Neuron (in vitro differentiated cells): ENCODE measurements at regions not wholly inside any gene's neighbourhood (a gene's known extent, or its start where the extent isn't known, plus 50 kb on each side); places are given as distances from the start of the nearest gene placed in this dataset.

ENCODE experiments used
- H2AFZ ChIP-seq: one replicate; pipeline ENCODE4 v1.6.1; 2013; ENCODE audit warnings: low read depth, mild to moderate bottlenecking, inconsistent platforms, low read length, moderate library complexity
- H3K27me3 ChIP-seq: one replicate; pipeline ENCODE4 v1.6.1; 2013; ENCODE audit warnings: low read length; ENCODE audit not compliant: insufficient read depth
- H3K36me3 ChIP-seq: one replicate; pipeline ENCODE4 v1.6.1; 2013; ENCODE audit warnings: low read length; ENCODE audit not compliant: insufficient read depth
- H3K4me1 ChIP-seq: one replicate; pipeline ENCODE4 v1.6.1; 2013; ENCODE audit warnings: low read length; ENCODE audit not compliant: insufficient read depth
- H3K4me3 ChIP-seq: 2 replicates; pipeline ENCODE4 v1.5.1; 2013; ENCODE audit warnings: mild to moderate bottlenecking, low read length, moderate library complexity
- H3K9me3 ChIP-seq: one replicate; pipeline ENCODE4 v1.6.1; 2013; ENCODE audit warnings: low read length

DNA sequence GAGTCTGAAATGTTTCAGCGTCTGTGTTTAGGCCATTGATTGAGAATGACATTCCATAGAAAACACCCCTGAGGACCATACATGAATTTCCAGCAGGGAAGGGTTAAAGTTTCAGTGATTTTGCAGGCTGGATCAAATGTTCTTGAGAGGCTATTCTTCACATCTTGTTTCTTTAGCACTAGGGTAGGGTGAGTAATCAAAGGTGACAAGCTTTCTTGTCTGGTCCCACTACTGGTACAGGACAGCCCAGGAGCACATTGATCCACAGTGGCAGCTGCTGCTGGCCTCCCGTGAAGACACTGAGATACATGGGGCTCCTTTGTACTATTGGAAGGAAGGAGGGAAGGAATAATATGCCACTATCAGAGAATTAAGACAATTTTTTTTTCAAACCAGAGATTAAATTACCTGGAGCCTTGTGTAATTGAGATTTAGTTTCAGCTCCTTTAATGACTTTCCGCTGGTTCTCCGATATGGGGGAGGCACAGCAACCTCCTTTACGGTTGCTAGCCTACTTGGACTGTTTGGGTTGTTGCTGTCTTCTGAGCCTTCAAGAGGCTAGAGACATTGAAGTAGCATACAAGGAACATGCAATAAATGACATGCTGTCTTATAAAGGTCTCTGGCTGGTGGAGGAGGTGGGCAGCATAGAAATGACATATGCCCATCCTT lies 368.9 kb downstream of the SOX11 start:
- Histone ChIP-seq H3K9me3 (peaks cover 2% of the 10 kb centered on the region), H3K36me3 (no peaks in the 10 kb centered on the region), H2AFZ (no peak overlapping the region)

DNA sequence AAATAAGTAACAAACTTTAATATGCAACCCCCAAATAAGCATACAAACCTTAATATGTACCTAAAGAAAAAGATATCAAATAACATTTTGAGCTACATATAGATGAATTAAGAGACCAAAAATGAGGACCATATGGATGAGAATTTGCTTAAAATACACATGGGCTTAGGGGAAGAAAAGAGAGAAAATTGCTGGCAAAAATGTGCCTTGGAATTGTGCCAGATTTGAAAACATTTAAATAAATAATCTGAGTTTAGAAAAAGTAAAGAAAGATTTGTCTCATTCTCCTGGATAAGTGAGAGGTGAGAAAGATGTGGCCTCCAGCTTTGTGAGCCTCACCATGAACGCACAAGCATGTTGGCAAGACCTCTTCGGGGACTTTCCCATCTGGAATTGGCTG lies 372.6 kb downstream of the SOX11 start:
- no peak overlapping the region for H2AFZ ChIP-seq

More for the DNA sequence above, 368.9 kb downstream of the SOX11 start:
- H3K27me3 ChIP-seq = no peaks in the 10 kb centered on the region
- H3K4me1 ChIP-seq = no peaks in the 10 kb centered on the region
- H3K4me3 ChIP-seq = no peak overlapping the region

DNA sequence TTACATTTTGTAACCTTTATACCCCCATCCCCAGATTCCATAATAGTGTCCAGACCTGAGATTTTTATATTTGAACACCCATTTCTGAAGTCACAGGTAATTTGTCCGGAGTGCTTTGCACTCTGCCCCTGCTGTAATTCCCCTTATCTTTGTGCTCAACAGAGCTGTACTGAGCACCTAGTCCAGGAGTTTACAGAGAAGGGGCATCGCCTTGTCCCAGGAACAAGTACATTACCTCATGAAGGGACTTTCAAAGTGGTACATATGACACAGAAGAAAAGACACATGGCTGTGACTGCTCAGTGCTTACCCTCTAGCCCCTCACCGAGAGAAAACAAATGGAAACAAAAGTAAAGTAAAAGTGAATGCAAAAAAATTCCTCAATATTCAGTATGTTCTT lies 373.5 kb downstream of the SOX11 start:
- Histone ChIP-seq H3K4me1 (peaks cover 32% of the 10 kb centered on the region), H3K36me3 (no peaks in the 10 kb centered on the region), H3K27me3 (no peaks in the 10 kb centered on the region), H2AFZ (no peak overlapping the region), H3K9me3 (peaks cover 2% of the 10 kb centered on the region), H3K4me3 (no peak overlapping the region)

More for the DNA sequence above, 372.6 kb downstream of the SOX11 start:
- no peak overlapping the region for H3K4me3 ChIP-seq
- H3K27me3 ChIP-seq = no peaks in the 10 kb centered on the region
- peaks cover 22% of the 10 kb centered on the region for H3K4me1 ChIP-seq
- H3K9me3 ChIP-seq = peaks cover 2% of the 10 kb centered on the region
- no peaks in the 10 kb centered on the region for H3K36me3 ChIP-seq

DNA sequence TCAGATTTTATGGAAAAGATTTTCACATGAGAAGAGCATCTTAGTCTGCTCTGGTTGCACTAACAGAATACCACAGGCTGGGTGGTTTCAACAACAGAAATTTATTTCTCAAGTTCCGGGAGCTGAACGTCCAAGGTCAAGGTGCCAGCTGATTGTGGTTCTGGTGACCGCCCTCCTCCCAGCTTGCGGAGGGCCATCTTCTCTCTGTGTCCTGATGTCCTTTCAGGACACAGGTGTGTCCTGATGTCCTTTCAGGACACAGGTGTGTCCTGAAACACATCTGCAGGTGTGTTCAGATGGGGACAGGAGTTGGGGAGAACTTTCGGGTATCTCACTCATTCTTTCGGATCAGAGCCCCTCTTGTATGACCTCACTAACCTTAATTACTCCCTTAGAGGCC lies 374.9 kb downstream of the SOX11 start:
- no peaks in the 10 kb centered on the region for H3K36me3 ChIP-seq
- H2AFZ ChIP-seq = no peak overlapping the region
- peaks cover 2% of the 10 kb centered on the region for H3K9me3 ChIP-seq
- no peaks in the 10 kb centered on the region for H3K27me3 ChIP-seq
- peaks cover 45% of the 10 kb centered on the region for H3K4me1 ChIP-seq
- no peak overlapping the region for H3K4me3 ChIP-seq

DNA sequence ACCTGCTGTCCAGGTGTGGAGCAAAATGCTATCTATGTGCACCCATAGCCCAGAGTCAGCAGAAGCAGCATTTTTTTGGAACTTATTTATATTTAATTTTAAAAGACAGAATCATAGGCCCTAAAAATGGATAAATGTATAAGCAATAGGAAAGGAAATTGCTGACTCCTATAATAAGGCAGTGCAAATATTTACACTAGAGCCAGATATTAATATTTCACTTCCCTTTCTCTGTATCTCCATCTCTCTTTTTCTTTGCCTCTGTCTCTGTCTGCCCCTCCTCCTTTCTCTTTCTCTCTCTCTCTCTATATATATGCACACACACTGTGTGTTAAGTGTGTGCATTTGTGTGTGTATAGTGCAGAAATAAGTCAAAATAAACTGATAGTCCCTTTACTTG lies 375.6 kb downstream of the SOX11 start:
- no peak overlapping the region for H3K4me3 ChIP-seq
- H3K9me3 ChIP-seq = peaks cover 2% of the 10 kb centered on the region
- no peaks in the 10 kb centered on the region for H3K36me3 ChIP-seq
- H3K4me1 ChIP-seq = peaks cover 52% of the 10 kb centered on the region
- no peaks in the 10 kb centered on the region for H3K27me3 ChIP-seq
- H2AFZ ChIP-seq = no peak overlapping the region

DNA sequence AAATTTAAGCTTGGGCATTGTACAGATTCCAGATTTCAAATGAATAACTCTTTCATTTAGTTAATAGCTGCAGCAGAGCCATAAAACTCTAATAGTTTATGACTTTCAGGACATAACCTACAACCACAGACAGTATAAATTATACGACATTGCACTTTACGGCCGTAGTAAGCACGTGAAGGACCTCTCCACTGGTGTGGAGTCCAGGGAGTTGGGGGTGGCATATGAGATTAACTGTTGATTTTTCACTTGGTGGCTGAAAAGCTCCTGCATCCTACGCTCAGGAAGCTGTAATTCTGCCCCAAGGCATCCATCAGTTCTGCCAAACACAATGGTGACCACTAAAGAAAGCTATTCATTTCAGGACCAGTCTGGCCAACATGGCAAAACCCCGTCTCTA lies 376.2 kb downstream of the SOX11 start:
- H3K9me3 ChIP-seq = peaks cover 2% of the 10 kb centered on the region
- peaks cover 59% of the 10 kb centered on the region for H3K4me1 ChIP-seq
- no peaks in the 10 kb centered on the region for H3K27me3 ChIP-seq
- no peak overlapping the region for H3K4me3 ChIP-seq
- H2AFZ ChIP-seq = no peak overlapping the region
- no peaks in the 10 kb centered on the region for H3K36me3 ChIP-seq

DNA sequence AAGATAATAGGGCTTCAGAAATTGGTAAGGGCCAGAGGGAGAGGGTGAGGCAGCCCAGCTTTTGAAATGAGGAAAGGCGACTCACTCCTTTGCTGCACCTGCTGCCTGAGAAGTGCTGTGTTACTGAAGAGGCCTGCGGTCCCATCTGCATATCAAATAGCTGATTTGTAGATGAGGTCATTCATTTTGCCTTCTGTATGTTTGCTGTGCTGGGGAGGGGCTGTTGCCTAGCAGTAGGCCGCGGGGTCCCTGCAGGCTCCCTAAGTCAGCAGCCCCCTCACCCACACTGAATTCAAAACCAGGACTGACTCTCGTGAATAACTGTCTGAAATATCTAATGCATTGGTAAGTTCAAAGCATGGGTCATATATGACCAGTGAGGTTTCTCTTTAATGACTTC lies 377.2 kb downstream of the SOX11 start:
- H3K9me3 ChIP-seq = no peaks in the 10 kb centered on the region
- H3K4me1 ChIP-seq = peaks cover 65% of the 10 kb centered on the region
- H3K4me3 ChIP-seq = peak overlapping the region; percentile 20
- no peak overlapping the region for H2AFZ ChIP-seq
- no peaks in the 10 kb centered on the region for H3K36me3 ChIP-seq
- H3K27me3 ChIP-seq = no peaks in the 10 kb centered on the region

DNA sequence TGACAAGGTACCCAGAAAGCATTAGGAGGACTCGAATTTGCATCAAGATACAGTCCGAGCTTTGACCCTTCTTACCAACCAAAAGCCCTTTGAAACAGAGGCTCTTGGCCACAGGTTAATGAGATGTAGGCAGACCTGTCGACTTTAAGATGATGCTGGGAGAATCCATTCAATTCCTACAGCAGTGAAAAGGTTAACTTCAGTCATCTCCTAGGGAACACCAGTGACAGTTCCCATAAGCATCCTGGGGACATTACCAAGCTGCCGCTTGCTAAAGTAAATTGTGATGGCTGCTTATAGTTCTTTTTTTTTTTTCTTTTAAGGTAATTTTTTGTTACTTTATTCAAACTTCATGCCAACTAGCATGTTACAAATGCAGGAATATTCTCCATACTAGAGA lies 379.3 kb downstream of the SOX11 start:
- Histone ChIP-seq H3K9me3 (no peaks in the 10 kb centered on the region), H3K4me1 (peaks cover 87% of the 10 kb centered on the region), H3K27me3 (no peaks in the 10 kb centered on the region), H3K4me3 (peak overlapping the region; percentile 21), H2AFZ (no peak overlapping the region), H3K36me3 (no peaks in the 10 kb centered on the region)

DNA sequence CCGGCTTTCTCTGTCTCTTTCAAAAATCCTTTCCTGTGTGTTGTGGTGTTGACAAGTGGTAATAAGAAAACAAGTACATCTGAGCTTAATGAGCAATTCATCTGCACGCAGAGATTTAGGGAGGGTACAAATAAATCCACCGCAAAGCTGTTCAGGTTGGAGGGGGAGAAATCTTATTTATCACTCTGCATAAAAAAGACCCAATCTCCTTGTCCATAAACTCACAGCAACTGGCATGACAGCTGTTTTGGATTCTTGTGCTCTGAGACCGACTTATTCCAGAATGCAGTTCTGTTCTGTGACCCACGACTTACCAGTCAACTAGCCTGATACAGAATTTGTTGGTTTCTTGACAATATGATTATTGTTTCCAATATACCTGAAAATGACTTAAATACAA lies 380.1 kb downstream of the SOX11 start:
- Histone ChIP-seq H3K4me3 (peak overlapping the region; percentile 21), H3K4me1 (peaks cover 92% of the 10 kb centered on the region)

DNA sequence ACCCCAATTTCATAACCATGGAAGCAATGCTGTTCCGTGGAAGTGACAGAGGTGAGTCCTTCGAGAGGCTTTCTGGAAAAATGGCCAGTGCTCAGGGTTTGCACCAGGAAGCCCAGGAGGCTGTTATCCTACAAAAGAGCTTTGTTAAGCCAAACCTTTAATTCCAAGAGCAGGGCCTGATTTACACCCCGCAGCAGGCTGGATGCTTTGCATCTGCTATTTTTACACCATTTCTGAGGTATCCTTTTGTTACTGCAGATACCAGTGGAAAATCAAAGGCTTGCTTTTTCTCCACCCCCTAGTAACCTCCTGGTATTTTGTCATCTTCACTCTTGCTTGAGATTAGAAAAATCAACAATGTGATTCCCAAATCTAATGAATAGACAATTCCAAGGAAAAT lies 380.6 kb downstream of the SOX11 start:
- H2AFZ ChIP-seq = no peak overlapping the region
- no peaks in the 10 kb centered on the region for H3K27me3 ChIP-seq
- H3K4me1 ChIP-seq = peaks cover 87% of the 10 kb centered on the region
- H3K36me3 ChIP-seq = no peaks in the 10 kb centered on the region
- peak overlapping the region; percentile 21 for H3K4me3 ChIP-seq
- no peaks in the 10 kb centered on the region for H3K9me3 ChIP-seq

More for the DNA sequence above, 380.1 kb downstream of the SOX11 start:
- no peaks in the 10 kb centered on the region for H3K27me3 ChIP-seq
- no peak overlapping the region for H2AFZ ChIP-seq
- H3K9me3 ChIP-seq = no peaks in the 10 kb centered on the region
- H3K36me3 ChIP-seq = no peaks in the 10 kb centered on the region

DNA sequence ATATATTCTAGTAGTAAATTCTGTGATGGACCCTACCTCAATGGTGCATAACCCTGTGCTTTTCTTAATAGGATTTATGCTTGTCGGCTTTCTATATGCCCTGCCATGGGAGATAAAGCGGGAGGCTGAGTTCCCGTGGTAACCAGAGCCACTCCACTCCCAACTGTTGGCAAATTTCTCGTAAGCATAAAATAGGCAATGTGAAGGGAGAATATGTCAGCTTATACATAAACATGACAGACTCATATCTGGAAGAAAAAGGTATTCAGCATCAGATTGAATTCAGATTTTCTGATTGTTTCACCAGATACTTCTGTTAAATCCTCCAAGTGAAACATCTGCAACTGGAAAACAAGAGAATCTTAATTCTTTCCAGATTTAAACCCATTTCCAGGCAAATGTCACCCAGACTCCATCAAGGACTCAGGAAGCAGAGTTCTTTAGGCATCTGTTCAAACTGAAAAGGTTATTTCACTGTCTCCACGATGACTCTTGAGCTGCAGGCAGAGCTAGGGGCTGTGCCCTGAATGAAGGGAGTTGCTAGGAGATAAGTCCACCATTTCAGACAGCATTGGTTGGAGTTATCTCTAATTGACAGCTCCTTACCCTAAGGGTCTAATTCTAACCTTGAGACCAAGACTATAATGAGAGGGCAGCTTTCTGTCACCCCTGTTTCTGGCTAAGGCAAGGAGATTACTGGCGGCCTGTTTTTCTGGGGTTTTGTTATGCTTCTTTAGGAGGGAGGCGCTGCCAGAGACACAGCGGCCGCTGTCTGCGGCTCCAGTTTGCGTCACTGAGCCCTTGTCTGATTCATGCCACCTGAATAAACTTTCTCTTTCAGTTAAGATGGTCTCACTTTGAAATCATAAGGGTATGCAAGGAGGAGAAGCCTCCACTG lies 381.3 kb downstream of the SOX11 start:
- H3K4me1 ChIP-seq = peaks cover 81% of the 10 kb centered on the region
- H3K9me3 ChIP-seq = no peaks in the 10 kb centered on the region
- peak overlapping the region; percentile 46 for H3K4me3 ChIP-seq
- H3K36me3 ChIP-seq = no peaks in the 10 kb centered on the region
- no peak overlapping the region for H2AFZ ChIP-seq
- no peaks in the 10 kb centered on the region for H3K27me3 ChIP-seq

DNA sequence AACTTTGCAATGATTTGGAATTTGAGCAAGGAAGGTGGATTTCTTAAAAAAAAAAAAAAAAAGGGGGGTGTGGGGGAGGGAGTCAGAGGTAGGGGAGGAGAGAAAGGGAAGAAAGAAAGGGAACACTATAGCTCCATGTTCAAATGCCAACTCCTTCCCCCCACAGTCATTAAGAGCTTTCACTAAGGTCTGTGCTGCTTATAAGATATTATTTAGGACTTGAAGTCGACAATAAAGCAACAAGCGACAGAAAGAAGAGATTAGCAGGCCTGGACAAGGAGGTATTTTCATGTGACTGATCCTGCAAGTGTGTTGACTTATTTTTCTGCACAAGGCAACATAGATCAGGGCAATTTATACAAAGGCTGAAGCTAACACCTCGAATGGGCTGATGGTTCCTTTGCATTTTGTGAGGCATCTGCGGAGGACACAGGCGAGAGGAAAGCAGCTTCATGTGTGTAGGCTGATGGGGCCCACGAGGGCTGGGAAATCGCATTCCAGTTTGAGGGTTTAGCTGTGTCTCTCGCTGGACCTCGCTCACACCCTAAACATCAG lies 382.0 kb downstream of the SOX11 start:
- no peak overlapping the region for H2AFZ ChIP-seq
- no peaks in the 10 kb centered on the region for H3K36me3 ChIP-seq
- H3K9me3 ChIP-seq = no peaks in the 10 kb centered on the region
- no peaks in the 10 kb centered on the region for H3K27me3 ChIP-seq
- H3K4me3 ChIP-seq = peak overlapping the region; percentile 46
- H3K4me1 ChIP-seq = peaks cover 74% of the 10 kb centered on the region

DNA sequence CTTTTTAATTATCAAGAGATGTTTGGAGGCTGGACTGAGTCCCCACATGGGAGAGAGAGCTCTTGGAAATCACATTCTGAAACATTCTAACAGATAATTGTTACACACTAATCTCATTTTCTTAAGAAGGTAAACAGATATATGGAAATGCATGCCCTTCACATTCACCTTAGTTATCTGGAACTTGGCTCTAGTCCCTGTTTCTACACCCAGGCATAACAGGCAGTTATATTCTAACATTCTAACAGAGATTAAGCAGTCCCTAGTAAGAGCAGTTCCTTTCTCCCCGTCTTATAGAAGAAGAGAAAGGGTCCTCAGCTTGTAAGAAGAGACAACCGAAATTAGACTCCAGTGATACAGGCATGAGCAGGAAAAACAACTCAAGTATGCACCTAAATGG lies 385.4 kb downstream of the SOX11 start:
- Histone ChIP-seq H2AFZ (no peak overlapping the region), H3K4me1 (peaks cover 68% of the 10 kb centered on the region), H3K27me3 (no peaks in the 10 kb centered on the region), H3K36me3 (no peaks in the 10 kb centered on the region), H3K9me3 (no peaks in the 10 kb centered on the region), H3K4me3 (no peak overlapping the region)
